ENCODE measurements at regions not wholly inside any gene's neighbourhood (a gene's known extent, or its start where the extent isn't known, plus 50 kb on each side); places are given as distances from the start of the nearest gene placed in this dataset.

DNA sequence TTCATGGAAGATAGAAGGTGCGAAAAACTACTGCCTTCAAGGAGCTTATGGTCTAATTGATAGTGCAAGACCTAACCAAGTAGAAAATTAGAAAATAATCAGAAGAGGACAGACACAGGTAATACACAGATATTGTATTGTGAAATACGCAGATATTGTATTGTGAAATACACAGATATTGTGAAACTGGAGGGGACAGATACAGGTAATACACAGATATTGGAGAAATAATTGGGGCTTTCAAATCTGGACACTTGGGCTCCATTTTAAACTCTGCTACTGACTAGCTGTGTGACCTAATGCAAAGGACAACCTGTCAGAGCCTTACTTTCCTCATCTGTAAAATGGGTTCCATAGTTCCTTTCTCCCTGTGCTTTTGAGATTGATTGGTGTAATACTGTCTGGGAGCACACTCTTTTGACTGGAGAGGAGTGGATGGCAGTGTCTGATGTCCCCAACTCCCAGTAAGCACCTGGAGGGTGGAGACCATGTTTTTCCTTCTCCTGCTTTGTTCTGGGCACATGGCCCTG is 272.8 kb downstream of the TLE3 start:
- no peak for DNase-seq

GRCh38 chr15:69825941-69826818 is 271.5 kb downstream of the TLE3 start:
- DNase-seq: no peak

- DNase-seq: peak; percentile 40
Observed at GRCh38 chr15:69826819-69827175, 270.9 kb downstream of the TLE3 start.

DNA sequence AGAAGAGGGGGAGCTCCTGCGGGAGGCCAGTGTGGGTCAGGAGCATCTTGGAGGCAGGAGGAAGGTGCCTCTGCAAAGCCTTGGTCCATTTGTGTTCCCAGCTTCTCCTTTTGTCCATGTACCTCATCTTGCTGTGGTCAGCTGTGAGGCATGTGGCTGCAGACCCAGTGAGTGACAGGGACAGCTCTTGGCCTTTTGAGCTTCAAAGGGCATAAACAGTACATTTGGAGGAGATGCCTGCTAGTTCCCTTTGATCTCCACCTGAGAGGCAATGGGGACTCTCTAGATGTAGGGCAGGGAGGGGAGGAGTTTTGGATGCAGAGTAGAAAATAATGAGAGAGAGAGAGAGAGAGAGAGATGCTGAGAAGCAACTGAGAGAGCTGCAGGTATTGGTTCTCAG is 270.0 kb downstream of the TLE3 start:
- no peak for DNase-seq

DNA sequence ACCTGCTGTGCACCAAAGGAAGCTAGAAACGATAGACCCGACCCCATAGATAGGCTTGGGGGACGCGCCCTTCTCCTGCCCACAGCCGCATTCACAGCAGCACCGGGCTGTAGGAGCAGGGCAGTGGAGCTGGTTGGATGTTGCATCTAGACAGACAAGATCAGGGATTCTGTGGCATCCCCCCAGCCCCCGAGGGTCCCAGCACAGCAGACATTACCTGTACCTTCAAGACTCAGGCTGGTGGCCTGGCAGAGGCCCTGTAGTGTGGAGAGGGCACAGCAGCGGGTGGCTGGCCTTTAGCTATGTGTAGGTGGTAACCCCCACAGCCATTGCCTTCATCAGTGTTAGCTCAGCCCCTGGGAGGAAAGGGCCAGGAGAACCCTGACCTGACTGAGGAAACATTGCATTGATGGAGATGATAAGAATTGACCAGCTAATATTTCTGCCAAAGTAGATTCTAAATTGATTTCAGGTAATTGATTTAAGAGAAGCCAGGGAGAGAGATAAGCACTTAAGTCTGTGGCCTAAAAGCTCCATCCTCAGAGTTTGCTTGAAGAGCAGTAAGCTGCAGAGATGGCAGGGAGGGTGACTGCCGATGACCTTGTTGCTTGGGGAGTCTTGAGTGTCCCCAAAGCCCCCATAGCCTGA is 269.4 kb downstream of the TLE3 start:
- no peak for DNase-seq

GRCh38 chr15:69829974-69830373 is 267.7 kb downstream of the TLE3 start:
- no peak for DNase-seq

DNA sequence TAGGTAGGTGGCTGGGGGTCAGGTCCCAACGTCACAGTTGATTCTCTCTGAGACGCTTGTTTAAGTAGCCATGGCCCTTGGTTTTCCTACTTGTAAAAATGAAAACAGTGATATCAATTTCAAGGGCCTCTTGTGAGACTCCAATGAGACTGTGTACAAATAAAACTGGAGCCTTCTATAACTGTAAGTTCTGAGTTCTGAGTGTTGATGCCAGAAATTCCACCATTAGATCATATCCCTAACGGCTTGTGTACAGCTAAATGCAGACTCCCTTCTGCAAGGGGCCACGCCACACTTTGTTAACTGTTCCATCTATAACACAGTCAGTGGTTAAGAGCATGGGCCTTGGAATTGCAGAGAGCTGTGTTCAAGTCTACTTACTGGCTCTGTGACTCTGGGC is 267.3 kb downstream of the TLE3 start:
- no peak for DNase-seq

- peak; percentile 72 for DNase-seq
Observed at GRCh38 chr15:69830876-69831275, 266.8 kb downstream of the TLE3 start.

DNA sequence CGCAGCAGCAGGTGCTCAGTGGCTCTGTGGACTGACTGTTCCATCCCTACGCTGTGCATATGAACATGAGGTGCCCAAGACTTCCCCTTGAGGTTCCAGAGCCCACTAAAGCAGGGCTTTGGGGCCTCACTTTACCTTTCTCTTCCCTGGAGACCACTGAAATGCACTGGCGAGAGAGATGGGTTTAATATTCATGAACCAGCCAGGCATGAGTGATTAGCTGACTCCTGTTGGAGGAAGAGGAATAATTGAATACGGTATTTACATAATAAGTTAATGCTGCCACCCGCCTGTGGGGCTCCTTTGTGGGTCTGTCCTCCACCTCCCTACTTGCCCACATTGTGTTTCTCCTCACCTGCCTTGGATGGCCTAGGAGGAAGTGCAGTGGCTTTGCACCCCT is 263.4 kb downstream of the TLE3 start:
- DNase-seq: no peak

DNA sequence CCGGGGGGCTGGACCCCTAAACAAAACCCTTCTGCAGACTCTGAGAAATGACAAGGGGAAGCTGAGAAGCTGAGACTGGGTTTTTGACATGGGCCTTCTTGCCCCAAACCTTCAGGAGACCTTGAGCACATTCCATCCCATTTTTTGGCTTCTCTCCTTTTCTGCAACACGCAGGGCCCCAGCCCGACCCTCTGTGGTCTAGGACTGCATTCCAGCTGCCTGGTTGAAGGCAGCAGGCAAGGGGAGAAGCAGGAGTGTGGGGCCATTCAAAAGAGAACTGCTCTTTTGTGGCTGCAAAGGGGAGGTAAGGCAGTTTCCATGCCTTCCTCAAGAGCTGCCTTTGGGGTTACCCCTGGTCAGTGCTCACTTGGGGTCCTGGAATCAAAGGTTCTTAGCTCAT is 263.0 kb downstream of the TLE3 start:
- peak; percentile 59 for DNase-seq

- DNase-seq: no peak
Observed at GRCh38 chr15:69836048-69836447, 261.7 kb downstream of the TLE3 start.

GRCh38 chr15:69836526-69837230 is 261.0 kb downstream of the TLE3 start:
- DNase-seq: no peak

DNA sequence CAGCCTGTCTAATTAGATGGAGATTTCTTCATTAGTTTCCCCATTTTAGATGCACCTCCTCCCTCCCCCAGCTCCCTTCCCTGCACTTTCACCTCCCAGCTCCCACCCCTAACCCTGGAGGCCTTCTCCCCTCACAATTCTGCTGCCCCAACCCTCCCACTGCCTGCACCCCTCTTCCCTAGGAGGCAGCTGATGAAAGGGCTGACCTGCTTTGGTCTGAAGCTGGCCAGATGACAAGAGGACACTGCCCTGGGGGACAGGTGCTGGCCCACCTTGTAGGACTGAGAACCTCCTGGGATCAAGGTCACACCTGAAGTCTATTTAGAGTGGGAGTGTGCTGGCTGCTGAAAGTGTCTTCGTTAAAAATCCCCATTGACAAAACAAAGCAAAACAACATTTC is 259.4 kb downstream of the TLE3 start:
- no peak for DNase-seq

DNA sequence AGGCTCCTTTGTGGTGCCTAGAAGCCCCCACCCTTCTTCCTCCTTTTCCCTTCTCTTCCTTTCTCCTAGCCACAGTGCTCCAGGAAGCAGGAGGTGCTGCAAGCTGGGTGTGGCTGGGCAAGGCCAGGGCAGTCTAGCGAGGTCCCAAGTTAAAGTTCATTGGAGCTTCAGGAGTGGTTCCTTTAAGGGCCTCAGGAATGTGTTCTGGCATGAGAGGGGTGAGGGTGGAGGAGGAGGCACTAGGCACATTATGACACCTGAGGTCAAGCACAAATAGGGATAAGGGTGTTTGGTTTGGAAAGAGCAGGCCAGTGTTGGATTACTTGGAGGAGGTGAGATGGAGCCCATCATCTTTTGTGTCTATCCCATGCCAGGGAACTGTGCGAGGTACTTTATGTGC is 258.7 kb downstream of the TLE3 start:
- DNase-seq: no peak

DNA sequence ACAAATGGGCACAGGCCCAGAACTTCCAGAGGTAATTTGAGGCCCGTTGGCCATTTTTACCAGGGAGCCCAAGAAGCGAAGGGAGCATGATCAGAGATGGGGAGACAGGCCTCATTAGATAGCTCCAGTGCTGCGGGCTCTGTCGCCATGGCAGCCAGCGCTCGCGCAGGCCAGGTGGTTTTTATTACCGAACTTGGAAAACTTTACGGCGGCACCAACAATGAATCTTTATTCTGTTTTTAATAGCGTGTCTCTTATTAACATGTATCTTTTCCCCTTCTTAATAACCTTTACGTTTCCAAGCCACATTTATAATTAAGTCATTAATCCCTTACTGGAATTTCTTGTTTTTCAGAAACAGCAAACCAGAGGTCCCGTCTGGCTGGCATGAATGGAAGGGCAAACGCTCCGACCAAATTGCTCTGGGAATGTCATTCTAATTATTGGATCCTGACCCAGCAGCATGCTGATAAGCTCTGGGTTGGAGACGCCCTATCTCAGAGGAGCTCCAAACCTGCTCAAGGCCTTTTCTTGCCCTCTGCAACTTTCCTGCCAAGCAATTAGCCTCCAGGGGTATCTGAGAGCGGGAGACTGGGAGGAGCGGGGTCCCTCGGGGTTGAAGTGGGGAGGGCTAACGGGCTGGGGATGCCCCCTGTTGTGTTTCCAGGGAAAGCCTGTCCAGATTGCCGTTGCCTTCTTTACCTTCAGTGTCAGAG is 256.4 kb downstream of the TLE3 start:
- DNase-seq: no peak

- no peak for DNase-seq
Observed at GRCh38 chr15:69842851-69843250, 254.9 kb downstream of the TLE3 start.

GRCh38 chr15:69843276-69843899 is 254.3 kb downstream of the TLE3 start:
- no peak for DNase-seq

DNA sequence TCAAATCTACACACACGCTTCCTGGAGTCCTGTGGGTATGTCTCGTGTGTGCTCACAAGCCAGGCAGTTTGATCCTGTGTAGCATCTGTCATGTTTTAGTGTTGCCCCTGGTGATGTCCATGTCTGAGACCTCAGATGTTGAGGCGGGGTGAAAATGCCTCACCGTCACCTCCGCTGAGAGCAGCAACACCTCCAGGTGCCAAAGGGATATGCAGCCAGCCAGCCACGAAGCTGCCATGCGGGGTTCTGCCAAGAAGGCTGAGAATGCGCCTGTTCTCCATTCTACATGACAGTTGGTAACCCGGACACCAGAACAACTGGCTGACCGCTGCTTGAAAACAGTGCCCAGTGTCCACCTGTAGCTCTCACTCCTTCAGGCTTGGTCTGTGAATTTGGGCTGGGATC is 253.8 kb downstream of the TLE3 start:
- DNase-seq: no peak

GRCh38 chr15:69845159-69845558 is 252.6 kb downstream of the TLE3 start:
- no peak for DNase-seq

GRCh38 chr15:69847625-69848024 is 250.1 kb downstream of the TLE3 start:
- no peak for DNase-seq

GRCh38 chr15:69848096-69848495 is 249.6 kb downstream of the TLE3 start:
- no peak for DNase-seq

DNA sequence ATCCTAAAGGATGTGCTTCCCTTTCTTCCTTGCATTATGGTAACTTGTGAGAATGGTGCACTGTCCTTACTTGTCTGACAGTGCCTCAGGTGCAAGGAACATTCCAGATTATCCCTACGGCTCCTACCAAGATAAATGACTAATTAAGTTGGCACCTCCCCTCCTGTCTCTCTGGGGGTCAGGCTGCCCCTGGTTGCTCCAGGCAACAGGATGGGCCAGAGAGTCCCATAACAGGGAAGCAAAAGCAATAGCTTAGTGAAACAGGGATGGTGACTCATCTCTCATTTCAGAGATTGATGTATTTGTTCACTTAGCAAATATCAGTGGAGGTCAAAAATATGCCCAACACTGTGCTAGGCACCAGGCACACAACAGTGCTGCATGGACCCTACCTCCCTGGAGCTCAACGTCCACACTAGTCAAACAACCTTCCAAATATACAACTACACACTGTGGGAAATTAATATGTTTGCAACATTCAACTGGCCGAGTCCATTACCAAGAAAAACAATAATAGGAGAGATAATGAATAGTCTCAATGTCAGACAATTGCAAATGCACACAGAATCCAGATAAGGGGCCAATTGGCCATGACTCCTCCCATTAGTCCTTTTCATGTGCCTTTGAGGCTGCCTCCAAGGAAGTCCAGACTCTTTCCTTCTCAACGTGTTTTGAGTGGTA is 249.0 kb downstream of the TLE3 start:
- no peak for DNase-seq

Data from fibroblast of skin of scalp (primary cell).